Neural progenitor cell (in vitro differentiated cells): ENCODE measurements at regions not wholly inside any gene's neighbourhood (a gene's known extent, or its start where the extent isn't known, plus 50 kb on each side); places are given as distances from the start of the nearest gene placed in this dataset.

Source experiments
- DNase-seq: peaks from one replicate; pipeline ENCODE4 v3.0.0-alpha.2; 2016; ENCODE audit warnings: low spot score
- H2AFZ ChIP-seq: fragments of 200-600 bp; sonication (generic); replicated peaks from 2 replicates; pipeline ENCODE4 v1.6.1; 2016; ENCODE audit warnings: antibody characterized with exemption
- H3F3A ChIP-seq: fragments of 200-600 bp; sonication (generic); 2 replicates; pipeline ENCODE4 v1.6.1; 2016; ENCODE audit warnings: antibody characterized with exemption, low read depth
- H3K27ac ChIP-seq: fragments of 200-600 bp; sonication (generic); 2 replicates; pipeline ENCODE4 v1.5.1; 2016; ENCODE audit warnings: mild to moderate bottlenecking
- H3K27me3 ChIP-seq: fragments of 200-600 bp; sonication (generic); 2 replicates; pipeline ENCODE4 v1.6.1; 2016; ENCODE audit warnings: mild to moderate bottlenecking, moderate library complexity
- H3K36me3 ChIP-seq: fragments of 200-600 bp; sonication (generic); 2 replicates; pipeline ENCODE4 v1.5.1; 2016
- H3K4me1 ChIP-seq: fragments of 200-600 bp; sonication (generic); 2 replicates; pipeline ENCODE4 v1.6.1; 2016; ENCODE audit warnings: mixed run types
- H3K4me2 ChIP-seq: fragments of 200-600 bp; sonication (generic); 2 replicates; pipeline ENCODE4 v1.6.1; 2016
- H3K4me3 ChIP-seq: fragments of 200-600 bp; sonication (generic); 2 replicates; pipeline ENCODE4 v1.5.1; 2016
- H3K79me2 ChIP-seq: fragments of 200-600 bp; sonication (generic); 2 replicates; pipeline ENCODE4 v1.6.1; 2016; ENCODE audit warnings: low read depth
- H3K9ac ChIP-seq: fragments of 200-600 bp; sonication (generic); 2 replicates; pipeline ENCODE4 v1.6.1; 2016
- H3K9me3 ChIP-seq: fragments of 200-600 bp; sonication (generic); 2 replicates; pipeline ENCODE4 v1.5.1; 2016; ENCODE audit warnings: low read depth
- H4K20me1 ChIP-seq: fragments of 200-600 bp; sonication (generic); 2 replicates; pipeline ENCODE4 v1.6.1; 2016; ENCODE audit warnings: low read depth
- H3K27ac Mint-ChIP-seq: 3 replicates; pipeline ENCODE4 v1.8.0; 2021; ENCODE audit warnings: mixed read lengths
- H3K27me3 Mint-ChIP-seq: 2 replicates; pipeline ENCODE4 v1.8.0; 2022; ENCODE audit warnings: low read depth, mild to moderate bottlenecking, inconsistent platforms, moderate library complexity, mixed read lengths; ENCODE audit not compliant: insufficient read depth
- H3K36me3 Mint-ChIP-seq: 3 replicates; pipeline ENCODE4 v1.8.0; 2021; ENCODE audit warnings: mixed read lengths
- H3K4me1 Mint-ChIP-seq: 3 replicates; pipeline ENCODE4 v1.8.0; 2021; ENCODE audit warnings: mixed read lengths
- H3K4me3 Mint-ChIP-seq: 3 replicates; pipeline ENCODE4 v1.8.0; 2021; ENCODE audit warnings: mild to moderate bottlenecking, moderate library complexity, mixed read lengths
- H3K9me3 Mint-ChIP-seq: 3 replicates; pipeline ENCODE4 v1.8.0; 2020; ENCODE audit warnings: mixed read lengths
- EZH2 ChIP-seq: fragments of 200-600 bp; sonication (generic); IDR thresholded peaks from 2 replicates; pipeline ENCODE4 v1.6.1; 2017; ENCODE audit warnings: antibody characterized with exemption, mild to moderate bottlenecking, moderate library complexity
- EZH2phosphoT487 ChIP-seq: fragments of 200-600 bp; sonication (generic); IDR thresholded peaks from 2 replicates; pipeline ENCODE4 v1.6.1; 2017; ENCODE audit warnings: antibody characterized with exemption
- TF ChIP-seq, protein P1 (sequence below): fragments of 200-600 bp; sonication (generic); IDR thresholded peaks from 2 replicates; pipeline ENCODE4 v1.5.1; 2017; ENCODE audit warnings: antibody characterized with exemption, mild to moderate bottlenecking

GRCh38 chr1:58909914-58910681 is 126.3 kb upstream of the JUN start:
- no peaks in the 10 kb centered on the region for H3K4me1 ChIP-seq
- H2AFZ ChIP-seq, result no peak overlapping the region
- no peak for DNase-seq
- peaks cover 3% of the 10 kb centered on the region for H3K4me1 Mint-ChIP-seq
- no peak overlapping the region for H3K9ac ChIP-seq
- H3K36me3 ChIP-seq, result no peaks in the 10 kb centered on the region
- peaks cover 8% of the 10 kb centered on the region for H3K9me3 Mint-ChIP-seq
- no peak overlapping the region for H3K27ac ChIP-seq
- no peaks in the 10 kb centered on the region for H3K79me2 ChIP-seq
- H3K4me3 ChIP-seq, result no peak overlapping the region
- TF ChIP-seq EZH2phosphoT487, result no peak
- TF ChIP-seq, protein P1, sequence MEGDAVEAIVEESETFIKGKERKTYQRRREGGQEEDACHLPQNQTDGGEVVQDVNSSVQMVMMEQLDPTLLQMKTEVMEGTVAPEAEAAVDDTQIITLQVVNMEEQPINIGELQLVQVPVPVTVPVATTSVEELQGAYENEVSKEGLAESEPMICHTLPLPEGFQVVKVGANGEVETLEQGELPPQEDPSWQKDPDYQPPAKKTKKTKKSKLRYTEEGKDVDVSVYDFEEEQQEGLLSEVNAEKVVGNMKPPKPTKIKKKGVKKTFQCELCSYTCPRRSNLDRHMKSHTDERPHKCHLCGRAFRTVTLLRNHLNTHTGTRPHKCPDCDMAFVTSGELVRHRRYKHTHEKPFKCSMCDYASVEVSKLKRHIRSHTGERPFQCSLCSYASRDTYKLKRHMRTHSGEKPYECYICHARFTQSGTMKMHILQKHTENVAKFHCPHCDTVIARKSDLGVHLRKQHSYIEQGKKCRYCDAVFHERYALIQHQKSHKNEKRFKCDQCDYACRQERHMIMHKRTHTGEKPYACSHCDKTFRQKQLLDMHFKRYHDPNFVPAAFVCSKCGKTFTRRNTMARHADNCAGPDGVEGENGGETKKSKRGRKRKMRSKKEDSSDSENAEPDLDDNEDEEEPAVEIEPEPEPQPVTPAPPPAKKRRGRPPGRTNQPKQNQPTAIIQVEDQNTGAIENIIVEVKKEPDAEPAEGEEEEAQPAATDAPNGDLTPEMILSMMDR, result no peak
- no peak for TF ChIP-seq EZH2
- H3K4me2 ChIP-seq, result no peak overlapping the region
- H3K27me3 ChIP-seq, result no peaks in the 10 kb centered on the region
- H3K36me3 Mint-ChIP-seq, result no peaks in the 10 kb centered on the region
- H3K27me3 Mint-ChIP-seq, result peaks cover 4% of the 10 kb centered on the region
- H3K27ac Mint-ChIP-seq, result no peak overlapping the region
- H3K9me3 ChIP-seq, result no peaks in the 10 kb centered on the region
- no peaks in the 10 kb centered on the region for H3F3A ChIP-seq
- no peak overlapping the region for H3K4me3 Mint-ChIP-seq
- H4K20me1 ChIP-seq, result no peaks in the 10 kb centered on the region

DNA sequence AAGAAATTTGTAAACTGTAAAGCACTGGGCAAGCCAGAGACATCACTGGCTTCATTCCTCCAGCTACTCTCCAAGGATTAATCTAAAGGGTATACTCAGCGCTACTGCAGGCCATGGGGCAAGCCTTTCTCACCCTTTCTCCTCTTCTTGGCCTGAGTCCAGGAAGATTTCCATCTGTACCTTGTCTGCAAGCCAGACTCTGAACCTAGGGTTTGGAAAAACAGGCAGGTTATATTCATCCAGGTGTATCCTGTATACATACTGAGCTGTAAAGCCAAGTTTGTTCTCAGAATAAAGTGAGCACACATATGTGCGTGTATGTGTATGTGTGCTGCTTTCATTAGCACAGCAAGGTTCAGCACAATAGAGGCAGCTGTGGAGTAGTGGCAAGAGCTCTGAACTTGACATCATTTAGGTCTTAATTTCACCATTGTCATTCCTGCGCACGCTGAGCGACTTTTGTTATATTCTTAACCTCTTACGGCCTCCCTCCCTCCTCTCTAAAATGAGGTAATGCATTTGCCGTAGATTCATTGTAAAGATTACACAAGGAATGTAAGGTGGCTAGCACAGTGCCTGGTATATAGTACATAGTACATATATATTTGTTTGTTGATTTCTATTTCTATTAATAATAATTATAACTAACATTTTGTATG is 128.1 kb upstream of the JUN start:
- Histone ChIP-seq H3F3A (no peaks in the 10 kb centered on the region), H3K4me1 (no peaks in the 10 kb centered on the region), H3K27me3 (no peaks in the 10 kb centered on the region), H2AFZ (no peak overlapping the region), H4K20me1 (no peaks in the 10 kb centered on the region), H3K9me3 (no peaks in the 10 kb centered on the region), H3K4me3 (no peak overlapping the region), H3K4me2 (no peak overlapping the region), H3K36me3 (no peaks in the 10 kb centered on the region), H3K27ac (no peak overlapping the region), H3K9ac (no peak overlapping the region), H3K79me2 (no peaks in the 10 kb centered on the region)
- no peak for DNase-seq
- no peak overlapping the region for H3K27ac Mint-ChIP-seq
- peaks cover 4% of the 10 kb centered on the region for H3K27me3 Mint-ChIP-seq
- TF ChIP-seq, protein P1, result no peak
- TF ChIP-seq EZH2 (no peak), EZH2phosphoT487 (no peak)
- H3K4me1 Mint-ChIP-seq, result peaks cover 3% of the 10 kb centered on the region
- no peaks in the 10 kb centered on the region for H3K36me3 Mint-ChIP-seq
- peaks cover 11% of the 10 kb centered on the region for H3K9me3 Mint-ChIP-seq
- no peak overlapping the region for H3K4me3 Mint-ChIP-seq

GRCh38 chr1:58914925-58915324 is 131.1 kb upstream of the JUN start:
- Mint-ChIP-seq H3K9me3 (peaks cover 11% of the 10 kb centered on the region), H3K27ac (no peak overlapping the region), H3K4me1 (peaks cover 3% of the 10 kb centered on the region), H3K27me3 (peaks cover 5% of the 10 kb centered on the region), H3K36me3 (no peaks in the 10 kb centered on the region), H3K4me3 (no peak overlapping the region)
- Histone ChIP-seq H3K9me3 (no peaks in the 10 kb centered on the region), H3K36me3 (no peaks in the 10 kb centered on the region), H4K20me1 (no peaks in the 10 kb centered on the region), H3K27me3 (no peaks in the 10 kb centered on the region), H3K79me2 (no peaks in the 10 kb centered on the region), H3K9ac (no peak overlapping the region), H3K4me2 (no peak overlapping the region), H3K4me1 (no peaks in the 10 kb centered on the region), H2AFZ (no peak overlapping the region), H3K4me3 (no peak overlapping the region), H3K27ac (no peak overlapping the region), H3F3A (no peaks in the 10 kb centered on the region)
- TF ChIP-seq, protein P1, result no peak
- TF ChIP-seq EZH2 (no peak), EZH2phosphoT487 (no peak)
- DNase-seq, result no peak
